Fibroblast of skin of left biceps (primary cell): ENCODE measurements at regions not wholly inside any gene's neighbourhood (a gene's known extent, or its start where the extent isn't known, plus 50 kb on each side); places are given as distances from the start of the nearest gene placed in this dataset.
"Not testable (repeated sequence)": the region's sequence is repeated elsewhere in the genome, so short reads cannot be mapped to it uniquely, and the experiment has no call there.

Experiments used
- DNase-seq, 2 experiments: peaks; one replicate each; pipeline ENCODE4 v3.0.0-alpha.2; 2013; ENCODE audit warnings: low read depth in 2 of 2

GRCh38 chr12:30357766-30358490 lies 337.7 kb downstream of the IPO8 start:
- DNase-seq, result no peak

- no peak for DNase-seq
These were observed 349.8 kb downstream of the IPO8 start for GRCh38 chr12:30345744-30346471.

GRCh38 chr12:30330565-30330964 lies 365.1 kb downstream of the IPO8 start:
- DNase-seq, result no peak

GRCh38 chr12:30329281-30329680 lies 366.4 kb downstream of the IPO8 start:
- no peak for DNase-seq

GRCh38 chr12:30323008-30323407 lies 372.7 kb downstream of the IPO8 start:
- no peak for DNase-seq

- no peak for DNase-seq
These were observed 375.1 kb downstream of the IPO8 start for GRCh38 chr12:30320561-30320960.

- no peak for DNase-seq
These were observed 381.1 kb downstream of the IPO8 start for GRCh38 chr12:30314506-30315100.

GRCh38 chr12:30308010-30308717 lies 387.5 kb downstream of the IPO8 start:
- DNase-seq, result no peak

GRCh38 chr12:30304528-30304927 lies 391.1 kb downstream of the IPO8 start:
- DNase-seq, result no peak

- no peak for DNase-seq
These were observed 394.4 kb downstream of the IPO8 start for GRCh38 chr12:30301291-30301690.

GRCh38 chr12:30296486-30296885 lies 399.2 kb downstream of the IPO8 start:
- DNase-seq, result no peak

- peak; percentile 9 to 12 for DNase-seq
These were observed 409.2 kb downstream of the IPO8 start for GRCh38 chr12:30286345-30286926.

GRCh38 chr12:30278401-30278800 lies 417.3 kb downstream of the IPO8 start:
- DNase-seq, result no peak

GRCh38 chr12:30272515-30272914 lies 423.2 kb downstream of the IPO8 start:
- not testable (repeated sequence) for DNase-seq

GRCh38 chr12:30269496-30269895 lies 426.2 kb downstream of the IPO8 start:
- DNase-seq, result no peak

- DNase-seq, result peak; percentile 36 to 40
These were observed 427.6 kb downstream of the IPO8 start for GRCh38 chr12:30268041-30268440.

GRCh38 chr12:30263434-30263833 lies 432.2 kb downstream of the IPO8 start:
- DNase-seq, result no peak

- no peak for DNase-seq
These were observed 438.1 kb downstream of the IPO8 start for GRCh38 chr12:30257618-30258017.

- DNase-seq, result no peak
These were observed 444.1 kb downstream of the IPO8 start for GRCh38 chr12:30251546-30251945.

GRCh38 chr12:30243426-30243825 lies 452.2 kb downstream of the IPO8 start:
- no peak for DNase-seq

- DNase-seq, result no peak
These were observed 435.3 kb upstream of the TMTC1 start for GRCh38 chr12:30219047-30219446.

- DNase-seq, result no peak
These were observed 434.3 kb upstream of the TMTC1 start for GRCh38 chr12:30218073-30218472.
